Upper lobe of right lung (tissue), 1 donor: ENCODE measurements at regions not wholly inside any gene's neighbourhood (a gene's known extent, or its start where the extent isn't known, plus 50 kb on each side); places are given as distances from the start of the nearest gene placed in this dataset.

Experiments
- ATAC-seq: fragments of 200-7000 bp; cut with Tn5 transposase; one replicate; pipeline ENCODE4 v1.9.1; 2020; ENCODE audit warnings: mild to moderate bottlenecking, moderate library complexity
- DNase-seq: peaks from one replicate; pipeline ENCODE4 v3.0.0-alpha.2; 2020
- H3K27ac ChIP-seq: fragments of 200-600 bp; one replicate; pipeline ENCODE4 v1.8.0; 2022
- H3K27me3 ChIP-seq: fragments of 200-600 bp; one replicate; pipeline ENCODE4 v1.8.0; 2022; ENCODE audit warnings: mild to moderate bottlenecking
- H3K36me3 ChIP-seq: fragments of 200-600 bp; one replicate; pipeline ENCODE4 v1.8.0; 2022
- H3K4me1 ChIP-seq: fragments of 200-600 bp; one replicate; pipeline ENCODE4 v1.8.0; 2022
- H3K4me3 ChIP-seq: fragments of 200-600 bp; one replicate; pipeline ENCODE4 v1.8.0; 2022; ENCODE audit warnings: mild to moderate bottlenecking
- H3K9me3 ChIP-seq: fragments of 200-600 bp; one replicate; pipeline ENCODE4 v1.8.0; 2022
- CTCF ChIP-seq: fragments of 200-600 bp; IDR thresholded peaks from one replicate; pipeline ENCODE4 v1.8.0; 2022; ENCODE audit warnings: antibody characterized with exemption
- intact Hi-C: fragments of 100-400 bp; cut with DNase I; formaldehyde crosslinking; loops from one replicate; pipeline ENCODE4 v1.11.0; 2022
- donor health status: DM: no; HTN: yes; CAD: no; lungs with severe emphysema.

- DNase-seq: no peak
- Histone ChIP-seq H3K9me3 (no peaks in the 10 kb centered on the region), H3K36me3 (no peaks in the 10 kb centered on the region), H3K4me1 (no peaks in the 10 kb centered on the region), H3K4me3 (no peak overlapping the region), H3K27me3 (no peaks in the 10 kb centered on the region), H3K27ac (no peak overlapping the region)
- no peak for ATAC-seq
- no peak for TF ChIP-seq CTCF
- intact Hi-C loops: no loop called here
These were observed 275.3 kb upstream of the CDH6 start for GRCh38 chr5:30918171-30918570.

GRCh38 chr5:30908356-30908755 is 285.1 kb upstream of the CDH6 start:
- ATAC-seq: no peak
- intact Hi-C loops: no loop called here

GRCh38 chr5:30900367-30900766 is 293.1 kb upstream of the CDH6 start:
- no peak for TF ChIP-seq CTCF
- no peak for ATAC-seq
- intact Hi-C loops: no loop called here

More at GRCh38 chr5:30908356-30908755, 285.1 kb upstream of the CDH6 start:
- Histone ChIP-seq H3K9me3 (no peaks in the 10 kb centered on the region), H3K27ac (no peak overlapping the region), H3K4me3 (no peak overlapping the region), H3K36me3 (no peaks in the 10 kb centered on the region), H3K4me1 (no peaks in the 10 kb centered on the region), H3K27me3 (no peaks in the 10 kb centered on the region)
- no peak for TF ChIP-seq CTCF
- DNase-seq: no peak

GRCh38 chr5:30894811-30895210 is 298.7 kb upstream of the CDH6 start:
- Histone ChIP-seq H3K4me3 (no peak overlapping the region), H3K36me3 (no peaks in the 10 kb centered on the region), H3K27me3 (no peaks in the 10 kb centered on the region), H3K4me1 (no peaks in the 10 kb centered on the region), H3K9me3 (no peaks in the 10 kb centered on the region), H3K27ac (no peak overlapping the region)
- DNase-seq: no peak
- no peak for ATAC-seq
- intact Hi-C loops: no loop called here
- no peak for TF ChIP-seq CTCF

More at GRCh38 chr5:30900367-30900766, 293.1 kb upstream of the CDH6 start:
- H3K27ac ChIP-seq: no peak overlapping the region
- no peak overlapping the region for H3K4me3 ChIP-seq
- DNase-seq: no peak
- no peaks in the 10 kb centered on the region for H3K27me3 ChIP-seq
- H3K4me1 ChIP-seq: no peaks in the 10 kb centered on the region
- H3K9me3 ChIP-seq: no peaks in the 10 kb centered on the region
- H3K36me3 ChIP-seq: no peaks in the 10 kb centered on the region

DNA sequence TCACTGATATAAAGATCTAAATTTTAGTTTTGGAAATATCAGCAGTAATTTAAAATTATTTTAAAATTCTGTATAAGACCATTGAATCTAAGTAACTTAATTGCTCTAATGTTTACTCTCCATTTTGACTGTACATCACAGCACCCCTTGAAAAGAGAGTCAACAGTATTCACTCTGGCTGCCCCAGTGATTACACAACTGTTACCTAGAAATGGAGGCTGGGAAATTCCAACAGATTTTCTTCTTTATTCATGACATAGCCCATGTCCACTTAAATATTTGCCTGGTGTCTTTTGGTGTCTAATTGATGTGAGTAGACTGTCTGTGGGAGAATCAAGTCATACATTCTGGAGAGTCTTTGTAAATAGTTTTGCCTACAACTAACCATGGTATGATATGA is 301.8 kb upstream of the CDH6 start:
- H3K36me3 ChIP-seq: no peaks in the 10 kb centered on the region
- DNase-seq: no peak
- H3K9me3 ChIP-seq: no peaks in the 10 kb centered on the region
- H3K27ac ChIP-seq: no peak overlapping the region
- no peak for ATAC-seq
- no peaks in the 10 kb centered on the region for H3K27me3 ChIP-seq
- no peaks in the 10 kb centered on the region for H3K4me1 ChIP-seq
- intact Hi-C loops: no loop called here
- TF ChIP-seq CTCF: no peak
- no peak overlapping the region for H3K4me3 ChIP-seq

- no peaks in the 10 kb centered on the region for H3K4me1 ChIP-seq
- H3K36me3 ChIP-seq: no peaks in the 10 kb centered on the region
- DNase-seq (no peak), ATAC-seq (no peak)
- H3K9me3 ChIP-seq: no peaks in the 10 kb centered on the region
- H3K27ac ChIP-seq: no peak overlapping the region
- intact Hi-C loops: no loop called here
- no peak overlapping the region for H3K4me3 ChIP-seq
- no peaks in the 10 kb centered on the region for H3K27me3 ChIP-seq
- TF ChIP-seq CTCF: no peak
These were observed 303.1 kb upstream of the CDH6 start for GRCh38 chr5:30890377-30890776.
